Fibroblast of the aortic adventitia (primary cell): ENCODE measurements at regions not wholly inside any gene's neighbourhood (a gene's known extent, or its start where the extent isn't known, plus 50 kb on each side); places are given as distances from the start of the nearest gene placed in this dataset.

Experiments
- DNase-seq: peaks from one replicate; pipeline ENCODE4 v3.0.0-alpha.2; 2010; ENCODE audit warnings: low read depth
- H3K4me3 ChIP-seq: 2 replicates; pipeline ENCODE4 v1.5.1; 2011; ENCODE audit warnings: low read depth, mild to moderate bottlenecking, control low read depth, low read length, moderate library complexity
- TF ChIP-seq, protein P1 (sequence below): IDR thresholded peaks from 2 replicates; pipeline ENCODE4 v1.5.1; 2011; ENCODE audit warnings: mild to moderate bottlenecking, low read length, control low read depth, inconsistent platforms; ENCODE audit not compliant: insufficient read depth

DNA sequence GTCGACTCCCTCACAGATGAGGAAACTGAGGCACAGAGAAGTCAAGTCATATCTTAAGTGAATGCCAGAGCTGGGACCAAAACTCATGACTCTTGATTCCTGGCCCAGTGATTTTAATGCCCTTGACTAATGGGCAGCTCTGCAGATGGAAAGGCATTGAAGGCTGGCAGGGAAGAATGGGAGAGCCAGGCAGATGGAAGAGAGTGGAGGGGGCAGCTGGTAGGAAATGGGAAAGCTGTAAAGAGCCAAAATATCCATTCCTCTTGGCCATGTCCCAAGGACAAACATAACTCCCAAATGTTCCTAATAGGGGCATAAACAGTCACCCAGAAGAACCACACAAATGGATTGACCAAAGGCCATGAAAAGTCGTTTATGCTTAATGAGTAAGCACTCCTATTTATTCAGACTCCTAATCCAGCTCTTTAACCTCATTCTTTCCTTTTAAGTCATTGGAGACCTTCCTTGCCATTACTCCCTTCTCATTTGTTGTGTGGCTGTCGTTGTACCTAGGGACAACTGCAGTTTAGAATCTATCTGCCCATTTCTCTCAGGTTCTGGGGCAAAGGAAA, 330.5 kb upstream of the ROPN1 start:
- no peak overlapping the region for H3K4me3 ChIP-seq
- TF ChIP-seq, protein P1, sequence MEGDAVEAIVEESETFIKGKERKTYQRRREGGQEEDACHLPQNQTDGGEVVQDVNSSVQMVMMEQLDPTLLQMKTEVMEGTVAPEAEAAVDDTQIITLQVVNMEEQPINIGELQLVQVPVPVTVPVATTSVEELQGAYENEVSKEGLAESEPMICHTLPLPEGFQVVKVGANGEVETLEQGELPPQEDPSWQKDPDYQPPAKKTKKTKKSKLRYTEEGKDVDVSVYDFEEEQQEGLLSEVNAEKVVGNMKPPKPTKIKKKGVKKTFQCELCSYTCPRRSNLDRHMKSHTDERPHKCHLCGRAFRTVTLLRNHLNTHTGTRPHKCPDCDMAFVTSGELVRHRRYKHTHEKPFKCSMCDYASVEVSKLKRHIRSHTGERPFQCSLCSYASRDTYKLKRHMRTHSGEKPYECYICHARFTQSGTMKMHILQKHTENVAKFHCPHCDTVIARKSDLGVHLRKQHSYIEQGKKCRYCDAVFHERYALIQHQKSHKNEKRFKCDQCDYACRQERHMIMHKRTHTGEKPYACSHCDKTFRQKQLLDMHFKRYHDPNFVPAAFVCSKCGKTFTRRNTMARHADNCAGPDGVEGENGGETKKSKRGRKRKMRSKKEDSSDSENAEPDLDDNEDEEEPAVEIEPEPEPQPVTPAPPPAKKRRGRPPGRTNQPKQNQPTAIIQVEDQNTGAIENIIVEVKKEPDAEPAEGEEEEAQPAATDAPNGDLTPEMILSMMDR: no peak
- no peak for DNase-seq

DNA sequence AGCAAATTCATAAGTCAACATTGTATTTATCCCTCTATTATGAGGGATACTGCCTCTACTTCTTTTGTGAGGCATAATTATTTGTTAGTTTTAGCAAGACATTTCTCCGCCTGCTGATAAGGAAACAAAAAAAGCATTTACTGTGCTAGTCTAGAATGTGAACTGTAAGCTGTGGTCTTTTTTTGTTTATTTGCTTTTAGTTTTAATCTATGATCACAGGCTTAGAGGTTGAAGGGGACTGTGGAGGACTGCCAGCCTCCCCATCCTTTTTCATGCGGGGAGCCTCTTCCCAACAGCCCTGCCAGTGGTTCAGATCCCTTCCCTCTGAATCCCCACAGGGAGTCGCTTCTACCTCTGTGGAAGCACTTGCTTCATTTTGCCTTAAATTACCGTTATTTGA, 331.0 kb upstream of the ROPN1 start:
- TF ChIP-seq, protein P1: no peak
- DNase-seq: no peak
- H3K4me3 ChIP-seq: no peak overlapping the region

DNA sequence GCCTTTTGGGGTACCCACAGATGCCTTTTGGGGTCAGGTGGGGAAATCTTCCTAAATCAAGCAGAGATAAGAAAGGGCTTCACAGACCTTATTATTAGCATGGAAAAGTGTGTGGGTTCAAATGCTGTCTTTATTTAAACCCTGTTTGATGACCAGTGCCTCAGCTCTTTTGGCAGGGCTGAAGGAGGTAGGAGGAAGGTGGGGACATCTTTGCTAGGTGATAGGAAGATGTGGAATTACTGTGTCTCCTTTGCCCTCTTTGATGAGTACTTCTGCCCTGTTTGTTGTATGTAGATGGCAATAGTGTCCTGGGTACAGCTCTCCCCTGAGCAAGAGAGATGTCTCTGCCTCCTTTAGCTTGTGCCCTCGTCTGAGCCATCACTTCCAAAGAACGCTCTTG, 333.3 kb upstream of the ROPN1 start:
- TF ChIP-seq, protein P1: no peak
- DNase-seq: no peak

DNA sequence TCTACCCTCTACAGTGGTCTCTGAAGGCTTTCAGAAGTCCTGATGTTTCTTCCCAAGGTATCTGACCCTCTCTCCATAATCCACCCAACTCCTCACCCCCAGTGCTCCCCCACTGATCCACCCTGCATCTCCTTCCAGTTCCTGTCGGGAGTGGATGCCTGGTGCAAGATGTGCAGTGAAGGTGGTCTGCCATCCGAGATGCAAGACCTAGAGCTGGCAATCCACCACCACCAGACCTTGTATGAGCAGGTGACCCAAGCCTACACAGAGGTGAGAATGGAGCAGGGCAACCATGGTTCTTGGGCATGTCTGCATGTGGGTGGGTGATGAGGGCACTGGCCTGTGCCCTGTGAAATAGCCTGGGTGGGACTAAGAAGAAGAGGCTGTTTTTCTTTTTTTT, 337.8 kb upstream of the ROPN1 start:
- no peak overlapping the region for H3K4me3 ChIP-seq
- TF ChIP-seq, protein P1: no peak
- no peak for DNase-seq

More for the DNA sequence above, 333.3 kb upstream of the ROPN1 start:
- H3K4me3 ChIP-seq: no peak overlapping the region

DNA sequence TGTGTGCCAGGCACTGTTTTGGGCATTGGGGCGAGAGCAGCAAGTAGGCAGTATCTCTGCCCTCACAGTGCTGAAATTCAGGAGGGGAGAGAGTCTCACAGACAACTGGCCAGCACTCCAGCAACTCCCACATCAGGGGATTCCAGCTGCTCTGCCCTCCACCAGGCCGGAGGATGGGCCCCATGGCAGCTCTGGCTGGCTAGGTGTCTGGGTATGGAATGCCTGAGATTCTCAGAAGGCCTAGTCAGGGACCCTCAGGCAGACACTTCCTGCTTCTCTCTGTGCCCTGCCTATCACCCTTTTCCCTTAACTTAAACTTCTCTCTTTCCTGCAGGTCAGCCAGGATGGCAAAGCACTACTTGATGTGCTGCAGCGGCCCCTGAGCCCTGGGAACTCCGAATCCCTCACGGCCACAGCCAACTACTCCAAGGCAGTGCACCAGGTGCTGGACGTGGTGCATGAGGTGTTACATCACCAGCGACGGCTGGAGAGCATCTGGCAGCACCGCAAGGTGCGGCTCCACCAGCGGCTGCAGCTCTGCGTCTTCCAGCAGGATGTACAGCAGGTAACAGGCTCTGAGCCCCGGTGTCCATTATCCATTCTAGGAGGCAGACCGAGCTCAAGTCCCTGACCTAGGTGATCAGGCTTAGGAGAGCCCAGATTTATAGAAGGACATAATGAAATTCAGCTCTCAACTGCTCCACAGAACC, 342.2 kb upstream of the ROPN1 start:
- TF ChIP-seq, protein P1: no peak
- no peak for DNase-seq
- H3K4me3 ChIP-seq: no peak overlapping the region

DNA sequence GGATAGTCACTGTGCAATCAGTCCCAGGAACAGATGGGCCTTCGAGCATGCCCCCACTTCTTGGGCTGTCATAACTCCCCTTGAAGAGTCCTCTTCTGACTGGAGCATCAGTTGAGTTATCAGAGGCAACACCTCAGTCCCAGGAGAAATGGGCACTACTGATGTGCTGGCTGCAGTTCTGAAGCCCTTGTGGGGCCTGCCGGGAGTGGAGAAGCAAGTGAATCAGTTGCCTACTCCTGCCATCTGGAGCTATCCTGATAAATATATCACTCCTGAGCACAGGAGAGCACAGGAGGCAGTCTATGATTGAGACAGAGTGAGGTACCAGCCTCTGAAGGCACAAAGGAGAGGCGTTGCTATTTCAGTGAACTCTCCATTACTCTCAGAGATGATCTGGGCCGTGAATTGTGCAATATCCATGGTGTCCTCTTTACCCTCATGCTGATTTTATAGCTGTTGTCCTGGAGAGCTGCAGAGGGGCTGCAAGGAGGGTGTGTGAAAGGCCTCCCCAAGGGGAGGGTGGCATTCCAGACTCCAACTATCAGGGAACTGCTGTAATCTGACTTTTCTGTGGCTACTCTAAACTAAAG, 344.2 kb upstream of the ROPN1 start:
- TF ChIP-seq, protein P1: no peak
- H3K4me3 ChIP-seq: no peak overlapping the region
- no peak for DNase-seq

DNA sequence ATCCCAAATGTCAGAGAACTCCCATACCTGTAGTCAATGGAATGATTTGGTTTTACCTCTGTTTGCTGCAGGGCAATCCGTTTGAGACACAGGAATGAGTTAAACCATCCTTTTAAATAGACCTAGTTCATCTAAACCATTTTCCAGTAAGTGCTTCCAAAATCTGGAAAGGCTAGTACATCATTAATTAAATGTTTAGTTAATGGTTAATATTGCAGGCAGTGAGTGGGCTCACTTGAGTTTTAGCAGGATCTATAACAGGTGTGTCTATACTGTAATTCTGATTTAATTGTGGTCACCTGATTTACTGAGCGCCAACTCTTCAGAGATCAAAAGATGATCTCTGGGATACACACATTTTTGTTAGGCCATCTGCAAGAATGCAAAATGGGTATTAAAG, 353.9 kb upstream of the ROPN1 start:
- H3K4me3 ChIP-seq: no peak overlapping the region
- no peak for DNase-seq
- TF ChIP-seq, protein P1: no peak
